Natural killer cell (primary cell): ENCODE measurements at regions not wholly inside any gene's neighbourhood (a gene's known extent, or its start where the extent isn't known, plus 50 kb on each side); places are given as distances from the start of the nearest gene placed in this dataset.
"Not testable (repeated sequence)": the region's sequence is repeated elsewhere in the genome, so short reads cannot be mapped to it uniquely, and the experiment has no call there.

Experiments used
- ATAC-seq, 3 donors: fragments of 150-1000 bp in 2 of 3; fragments of 200-7000 bp in 1 of 3; cut with Tn5 transposase; 1 replicate in 1 of 3; 2 replicates in 2 of 3; pipeline ENCODE4 v1.10.0; 2021; ENCODE audit warnings: mild to moderate bottlenecking in 2 of 3, moderate library complexity in 2 of 3
- DNase-seq, 2 donors: peaks; one replicate each; pipeline versions ENCODE4 v3.0.0 to v3.0.0-alpha.2; 2013 to 2021; ENCODE audit warnings: mixed read lengths in 1 of 2
- H3K27ac ChIP-seq: one replicate; pipeline ENCODE4 v1.5.1; 2013; ENCODE audit warnings: mild to moderate bottlenecking, low read length
- H3K27me3 ChIP-seq: one replicate; pipeline ENCODE4 v1.6.1; 2013; ENCODE audit warnings: low read length; ENCODE audit not compliant: control insufficient read depth, insufficient read depth
- H3K36me3 ChIP-seq: one replicate; pipeline ENCODE4 v1.6.1; 2013; ENCODE audit warnings: low read length; ENCODE audit not compliant: control insufficient read depth, insufficient read depth
- H3K4me1 ChIP-seq: one replicate; pipeline ENCODE4 v1.6.1; 2013; ENCODE audit warnings: low read length; ENCODE audit not compliant: control insufficient read depth, insufficient read depth
- H3K4me3 ChIP-seq: one replicate; pipeline ENCODE4 v1.5.1; 2013; ENCODE audit warnings: low read length
- H3K9me3 ChIP-seq: one replicate; pipeline ENCODE4 v1.6.1; 2013; ENCODE audit warnings: low read length; ENCODE audit not compliant: control insufficient read depth, insufficient read depth
- H3K27ac Mint-ChIP-seq, 2 donors: one replicate each; pipeline ENCODE4 v1.8.0; 2022; ENCODE audit warnings: mild to moderate bottlenecking in 2 of 2, mixed read lengths in 2 of 2, moderate library complexity in 1 of 2
- H3K27me3 Mint-ChIP-seq, 2 donors: one replicate each; pipeline ENCODE4 v1.8.0; 2022; ENCODE audit warnings: low read depth in 2 of 2, mixed read lengths in 2 of 2
- H3K36me3 Mint-ChIP-seq: one replicate; pipeline ENCODE4 v1.8.0; 2022; ENCODE audit warnings: mixed read lengths
- H3K4me1 Mint-ChIP-seq, 2 donors: one replicate each; pipeline ENCODE4 v1.8.0; 2022; ENCODE audit warnings: mixed read lengths in 2 of 2
- H3K4me3 Mint-ChIP-seq: one replicate; pipeline ENCODE4 v1.8.0; 2022; ENCODE audit warnings: mild to moderate bottlenecking, moderate library complexity, mixed read lengths
- H3K9me3 Mint-ChIP-seq, 2 donors: one replicate each; pipeline ENCODE4 v1.8.0; 2022; ENCODE audit warnings: mixed read lengths in 2 of 2
- WGBS: methylation state at CpG from one replicate; pipeline ENCODE4 v1.1.7; 2013; ENCODE audit warnings: missing lambda C conversion rate; ENCODE audit not compliant: insufficient coverage; 5-methylcytosine and 5-hydroxymethylcytosine counted together
- intact Hi-C: fragments of 100-400 bp; cut with micrococcal nuclease; formaldehyde crosslinking; loops from one replicate; pipeline ENCODE4 v1.14.2; 2022
- TF ChIP-seq, protein P1 (sequence below): fragments of 200-600 bp; IDR thresholded peaks from one replicate; pipeline ENCODE4 v1.8.0; 2022; ENCODE audit warnings: antibody characterized with exemption

DNA sequence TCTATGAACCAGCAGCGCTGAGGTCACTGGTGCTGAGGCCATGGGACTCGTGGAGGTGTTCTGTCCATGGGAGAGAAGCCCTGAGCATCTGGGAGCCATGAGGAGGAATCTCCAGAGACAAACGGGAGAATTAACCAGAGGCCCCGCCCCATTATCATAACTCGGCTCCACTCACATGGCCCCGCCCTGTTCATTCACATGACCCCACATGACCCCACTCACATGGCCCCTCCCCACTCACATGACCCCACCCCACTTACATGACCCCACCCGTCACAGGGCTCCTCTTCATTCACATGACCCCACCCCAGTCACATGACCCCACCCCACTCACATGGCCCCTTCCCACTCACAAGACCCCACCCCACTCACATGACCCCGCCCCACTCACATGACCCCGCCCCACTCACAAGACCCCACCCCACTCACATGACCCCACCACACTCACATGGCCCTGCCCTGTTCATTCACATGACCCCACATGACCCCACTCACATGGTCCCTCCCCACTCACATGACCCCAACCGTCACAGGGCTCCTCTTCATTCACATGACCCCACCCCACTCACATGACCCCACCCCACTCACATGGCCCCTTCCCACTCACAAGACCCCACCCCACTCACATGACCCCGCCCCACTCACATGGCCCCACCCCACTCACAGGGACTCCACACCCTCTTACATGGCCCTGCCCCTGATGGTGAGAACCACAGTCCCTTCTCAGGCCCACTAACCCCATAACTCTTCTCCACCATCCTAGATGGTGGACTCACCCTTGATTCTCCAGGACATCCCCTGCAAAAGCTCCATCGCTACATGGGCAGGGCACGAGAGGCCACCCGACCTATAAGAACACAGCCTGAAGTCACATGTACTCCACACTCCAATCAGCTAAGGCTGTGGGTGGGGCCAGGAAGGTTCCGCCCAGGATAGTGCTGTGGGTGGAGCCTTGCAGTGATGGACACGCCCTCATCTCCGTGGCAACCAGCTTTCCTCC lies 151.1 kb upstream of the SFSWAP start:
- H3K9me3 Mint-ChIP-seq: no peaks in the 10 kb centered on the region
- Histone ChIP-seq H3K36me3 (no peaks in the 10 kb centered on the region), H3K4me1 (no peaks in the 10 kb centered on the region), H3K27me3 (no peaks in the 10 kb centered on the region), H3K4me3 (no peak overlapping the region), H3K9me3 (no peaks in the 10 kb centered on the region), H3K27ac (no peak overlapping the region)
- H3K27ac Mint-ChIP-seq: no peak overlapping the region
- no peaks in the 10 kb centered on the region for H3K36me3 Mint-ChIP-seq
- TF ChIP-seq, protein P1, sequence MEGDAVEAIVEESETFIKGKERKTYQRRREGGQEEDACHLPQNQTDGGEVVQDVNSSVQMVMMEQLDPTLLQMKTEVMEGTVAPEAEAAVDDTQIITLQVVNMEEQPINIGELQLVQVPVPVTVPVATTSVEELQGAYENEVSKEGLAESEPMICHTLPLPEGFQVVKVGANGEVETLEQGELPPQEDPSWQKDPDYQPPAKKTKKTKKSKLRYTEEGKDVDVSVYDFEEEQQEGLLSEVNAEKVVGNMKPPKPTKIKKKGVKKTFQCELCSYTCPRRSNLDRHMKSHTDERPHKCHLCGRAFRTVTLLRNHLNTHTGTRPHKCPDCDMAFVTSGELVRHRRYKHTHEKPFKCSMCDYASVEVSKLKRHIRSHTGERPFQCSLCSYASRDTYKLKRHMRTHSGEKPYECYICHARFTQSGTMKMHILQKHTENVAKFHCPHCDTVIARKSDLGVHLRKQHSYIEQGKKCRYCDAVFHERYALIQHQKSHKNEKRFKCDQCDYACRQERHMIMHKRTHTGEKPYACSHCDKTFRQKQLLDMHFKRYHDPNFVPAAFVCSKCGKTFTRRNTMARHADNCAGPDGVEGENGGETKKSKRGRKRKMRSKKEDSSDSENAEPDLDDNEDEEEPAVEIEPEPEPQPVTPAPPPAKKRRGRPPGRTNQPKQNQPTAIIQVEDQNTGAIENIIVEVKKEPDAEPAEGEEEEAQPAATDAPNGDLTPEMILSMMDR: no peak
- no peaks in the 10 kb centered on the region for H3K4me1 Mint-ChIP-seq
- intact Hi-C loops: no loop called here
- ATAC-seq: peak in 1 of 3 donors; percentile 43
- 89% methylated on average over 12 of the region's 17 CpGs for WGBS
- no peak overlapping the region for H3K4me3 Mint-ChIP-seq
- peaks cover 0 to 5% of the 10 kb centered on the region in 2 donors for H3K27me3 Mint-ChIP-seq
- DNase-seq: no peak

DNA sequence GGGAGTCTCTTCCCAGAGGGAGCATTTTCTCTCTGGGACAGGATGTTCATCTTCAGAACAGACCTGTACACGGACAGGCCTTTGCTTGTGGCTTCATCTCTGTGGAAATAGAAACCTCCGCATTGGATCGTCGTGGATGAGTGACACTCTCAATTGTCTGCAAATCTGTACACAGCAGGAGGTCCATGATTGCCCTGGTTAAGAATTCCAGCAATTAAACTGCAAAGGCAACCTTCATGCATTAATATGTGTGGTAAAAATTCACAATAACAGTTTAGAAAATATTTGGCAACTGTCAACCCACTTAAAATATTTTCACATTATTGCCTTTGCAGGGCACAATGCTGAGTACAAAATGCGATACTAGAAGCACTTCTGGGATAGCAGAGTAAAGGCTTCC lies 149.8 kb upstream of the SFSWAP start:
- WGBS: 93% methylated on average over 5 of the region's 5 CpGs
- no peak for ATAC-seq

DNA sequence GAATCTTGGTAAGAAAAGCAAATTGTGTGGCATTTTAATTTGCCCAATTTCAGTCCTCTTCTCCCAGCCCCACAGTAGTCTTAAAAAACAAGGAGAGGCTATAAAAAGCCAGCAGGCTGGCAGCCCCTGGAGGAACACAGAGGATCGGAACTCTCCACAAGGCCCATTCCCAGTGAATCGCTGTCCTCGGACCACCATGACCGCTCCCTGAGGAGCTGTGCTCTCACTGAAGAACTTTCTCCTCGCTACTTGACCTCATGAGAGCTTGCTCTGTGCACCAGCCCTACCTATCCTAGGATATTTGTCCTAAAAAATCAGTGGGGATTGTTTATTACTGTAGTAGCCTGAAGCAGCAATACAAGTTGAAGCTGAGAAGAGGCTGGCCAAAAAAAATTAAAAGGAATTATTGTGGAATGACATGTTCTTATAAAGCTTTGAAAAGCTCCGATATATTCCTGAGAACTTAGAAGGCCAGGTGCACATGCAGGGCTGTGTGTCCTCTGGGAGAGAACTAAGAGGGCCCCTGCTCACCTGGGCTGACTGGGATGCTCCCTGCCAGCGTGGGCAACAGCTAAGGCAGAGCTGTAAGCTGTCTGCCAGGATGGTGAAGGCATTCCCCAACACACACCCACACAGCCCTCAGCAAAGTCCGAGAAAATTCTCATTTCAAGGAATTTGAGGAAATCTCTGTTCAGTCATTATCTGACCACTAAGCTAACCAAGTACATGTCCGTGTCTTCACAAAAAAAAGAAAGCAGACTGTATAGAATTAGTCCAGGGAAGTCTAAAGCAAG lies 148.8 kb upstream of the SFSWAP start:
- Histone ChIP-seq H3K27me3 (no peaks in the 10 kb centered on the region), H3K36me3 (no peaks in the 10 kb centered on the region), H3K27ac (no peak overlapping the region), H3K9me3 (no peaks in the 10 kb centered on the region), H3K4me1 (no peaks in the 10 kb centered on the region), H3K4me3 (no peak overlapping the region)
- Mint-ChIP-seq H3K27ac (no peak overlapping the region), H3K4me3 (no peak overlapping the region), H3K27me3 (peaks cover 0 to 10% of the 10 kb centered on the region in 2 donors), H3K36me3 (no peaks in the 10 kb centered on the region), H3K9me3 (no peaks in the 10 kb centered on the region), H3K4me1 (no peaks in the 10 kb centered on the region)
- TF ChIP-seq, protein P1: no peak
- intact Hi-C loops: no loop called here
- ATAC-seq (no peak), DNase-seq (no peak)
- WGBS: 82% methylated on average over 9 of the region's 9 CpGs

More for the DNA sequence above, 149.8 kb upstream of the SFSWAP start:
- H3K36me3 Mint-ChIP-seq: no peaks in the 10 kb centered on the region
- no peak overlapping the region for H3K27ac Mint-ChIP-seq
- H3K4me1 Mint-ChIP-seq: no peaks in the 10 kb centered on the region
- intact Hi-C loops: no loop called here
- Histone ChIP-seq H3K9me3 (no peaks in the 10 kb centered on the region), H3K4me1 (no peaks in the 10 kb centered on the region), H3K27ac (no peak overlapping the region), H3K36me3 (no peaks in the 10 kb centered on the region), H3K27me3 (no peaks in the 10 kb centered on the region), H3K4me3 (no peak overlapping the region)
- TF ChIP-seq, protein P1: no peak
- H3K4me3 Mint-ChIP-seq: no peak overlapping the region
- DNase-seq: no peak
- peaks cover 0 to 6% of the 10 kb centered on the region in 2 donors for H3K27me3 Mint-ChIP-seq
- H3K9me3 Mint-ChIP-seq: no peaks in the 10 kb centered on the region

DNA sequence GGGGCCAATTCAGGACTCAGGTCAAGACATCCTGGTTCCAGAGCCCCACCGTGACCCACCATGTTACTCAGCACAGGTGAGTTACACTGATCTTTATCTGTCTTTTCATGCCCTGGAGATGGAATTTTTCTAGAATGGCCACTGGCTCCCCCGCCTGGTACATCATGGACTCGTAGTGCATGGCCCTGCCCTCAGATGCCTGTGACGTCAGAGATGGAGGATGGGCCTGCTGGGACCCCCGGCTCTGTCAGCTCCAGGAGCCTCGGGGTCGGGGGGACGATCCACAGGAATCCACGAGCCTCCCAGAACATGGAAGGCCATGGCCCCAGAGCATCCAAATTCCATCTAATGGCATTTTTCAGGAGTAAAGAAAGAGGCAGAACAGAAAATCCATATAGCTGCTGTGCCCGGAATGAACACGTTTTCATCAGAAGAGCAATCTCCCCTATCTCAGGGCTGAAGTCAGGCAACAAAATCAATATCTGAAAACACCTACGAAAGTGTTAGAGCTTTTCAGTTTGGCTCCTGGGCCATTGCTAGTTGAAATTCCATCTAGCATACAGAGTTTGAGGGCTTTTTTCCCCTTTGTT lies 146.7 kb upstream of the SFSWAP start:
- H3K9me3 ChIP-seq, H3K36me3 ChIP-seq, H3K36me3 Mint-ChIP-seq, H3K27me3 ChIP-seq, H3K4me3 Mint-ChIP-seq, DNase-seq, H3K27ac Mint-ChIP-seq, H3K4me1 Mint-ChIP-seq, intact Hi-C loops, H3K9me3 Mint-ChIP-seq, ATAC-seq, H3K27ac ChIP-seq, H3K4me3 ChIP-seq, H3K4me1 ChIP-seq: not testable (repeated sequence)
- 46% methylated on average over 11 of the region's 12 CpGs for WGBS
- peaks cover 0 to 17% of the 10 kb centered on the region in 2 donors for H3K27me3 Mint-ChIP-seq
